ENCODE measurements at regions not wholly inside any gene's neighbourhood (a gene's known extent, or its start where the extent isn't known, plus 50 kb on each side); places are given as distances from the start of the nearest gene placed in this dataset.

DNA sequence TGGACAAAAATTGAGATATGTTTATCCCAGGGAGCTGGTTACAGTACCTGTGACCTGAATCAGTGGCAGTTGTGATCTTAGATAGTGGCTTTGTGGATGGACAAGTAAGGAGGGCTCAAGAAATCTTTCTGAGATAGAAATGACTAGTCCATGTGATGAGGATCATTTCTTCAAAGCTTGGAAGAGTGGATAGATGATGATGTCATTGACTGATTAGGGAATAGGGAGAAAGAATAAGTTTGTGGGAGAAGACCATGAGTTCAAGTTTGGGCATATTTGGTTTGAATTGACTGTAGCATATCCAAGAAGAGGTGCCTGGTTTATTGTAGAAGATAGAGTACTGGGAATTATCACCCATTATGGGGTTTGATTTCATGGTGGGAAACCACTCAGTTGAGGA, 336.7 kb upstream of the PRICKLE1 start:
- DNase-seq, result no peak
- Histone ChIP-seq H3K27ac (no peak overlapping the region), H3K4me1 (replicated peaks in 1 of 2) (no peaks in the 10 kb centered on the region), H3K36me3 (replicated peaks in 1 of 2) (no peaks in the 10 kb centered on the region), H3K9me3 (replicated peaks in 1 of 3) (no peaks in the 10 kb centered on the region), H3K4me3 (no peak overlapping the region), H3K27me3 (no peaks in the 10 kb centered on the region)
- TF ChIP-seq, protein P1, sequence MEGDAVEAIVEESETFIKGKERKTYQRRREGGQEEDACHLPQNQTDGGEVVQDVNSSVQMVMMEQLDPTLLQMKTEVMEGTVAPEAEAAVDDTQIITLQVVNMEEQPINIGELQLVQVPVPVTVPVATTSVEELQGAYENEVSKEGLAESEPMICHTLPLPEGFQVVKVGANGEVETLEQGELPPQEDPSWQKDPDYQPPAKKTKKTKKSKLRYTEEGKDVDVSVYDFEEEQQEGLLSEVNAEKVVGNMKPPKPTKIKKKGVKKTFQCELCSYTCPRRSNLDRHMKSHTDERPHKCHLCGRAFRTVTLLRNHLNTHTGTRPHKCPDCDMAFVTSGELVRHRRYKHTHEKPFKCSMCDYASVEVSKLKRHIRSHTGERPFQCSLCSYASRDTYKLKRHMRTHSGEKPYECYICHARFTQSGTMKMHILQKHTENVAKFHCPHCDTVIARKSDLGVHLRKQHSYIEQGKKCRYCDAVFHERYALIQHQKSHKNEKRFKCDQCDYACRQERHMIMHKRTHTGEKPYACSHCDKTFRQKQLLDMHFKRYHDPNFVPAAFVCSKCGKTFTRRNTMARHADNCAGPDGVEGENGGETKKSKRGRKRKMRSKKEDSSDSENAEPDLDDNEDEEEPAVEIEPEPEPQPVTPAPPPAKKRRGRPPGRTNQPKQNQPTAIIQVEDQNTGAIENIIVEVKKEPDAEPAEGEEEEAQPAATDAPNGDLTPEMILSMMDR (IDR thresholded peaks at IDR 0.05), result no peak
- no peak for TF ChIP-seq POLR2A (IDR thresholded peaks at IDR 0.05)
- intact Hi-C loops (cut with DNase I), result no loop called here

DNA sequence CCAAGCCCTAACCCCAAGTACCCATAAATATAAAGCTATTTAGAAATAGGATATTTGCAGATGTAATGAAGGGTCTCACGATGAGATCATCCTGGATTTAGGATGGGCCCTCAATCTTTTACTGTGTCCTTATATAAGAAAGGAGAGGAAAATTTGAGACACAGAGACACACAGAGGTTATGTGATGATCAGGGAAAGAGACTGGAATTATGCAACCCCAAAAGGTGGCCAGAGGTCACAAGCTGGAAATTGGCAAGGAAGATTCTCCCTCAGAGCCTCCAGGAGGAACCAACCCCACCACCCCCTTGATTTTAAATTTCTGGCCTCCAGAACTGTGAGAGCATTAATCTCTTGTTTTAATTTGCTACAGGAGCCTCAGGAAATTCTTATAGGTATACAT, 334.9 kb upstream of the PRICKLE1 start:
- WGBS, 4 donors, result 54 to 86% (median 66%) methylated on average over 1 of the region's 1 CpG
- Histone ChIP-seq H3K27ac (no peak overlapping the region), H3K9me3 (replicated peaks in 1 of 3) (no peaks in the 10 kb centered on the region), H3K4me3 (no peak overlapping the region), H3K27me3 (no peaks in the 10 kb centered on the region), H3K36me3 (replicated peaks in 1 of 2) (no peaks in the 10 kb centered on the region), H3K4me1 (replicated peaks in 1 of 2) (no peaks in the 10 kb centered on the region)
- DNase-seq, result no peak
- TF ChIP-seq, protein P1 (IDR thresholded peaks at IDR 0.05), result no peak
- TF ChIP-seq POLR2A (IDR thresholded peaks at IDR 0.05), result no peak
- intact Hi-C loops (cut with DNase I), result no loop called here

DNA sequence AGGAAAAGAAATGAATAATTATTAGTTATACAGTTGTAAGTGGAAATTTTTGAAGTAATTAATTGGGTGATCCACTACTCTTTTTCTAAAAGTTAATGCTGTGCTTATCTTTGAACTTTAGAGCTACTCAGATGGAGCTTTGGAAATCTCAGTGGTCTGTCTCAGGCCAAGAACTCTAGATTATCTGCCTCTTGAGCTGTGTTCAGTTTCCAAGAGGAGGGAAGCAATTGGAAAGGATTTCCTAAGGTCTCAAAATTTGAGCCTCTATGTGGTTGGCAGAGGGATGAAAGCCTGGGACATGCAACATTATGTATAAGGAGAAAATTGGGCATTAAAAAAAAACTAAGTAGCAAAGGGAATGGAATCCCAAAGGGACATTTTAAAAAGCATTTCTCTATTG, 334.0 kb upstream of the PRICKLE1 start:
- no peak overlapping the region for H3K27ac ChIP-seq
- H3K9me3 ChIP-seq (replicated peaks in 1 of 3), result no peaks in the 10 kb centered on the region
- TF ChIP-seq POLR2A (IDR thresholded peaks at IDR 0.05), result no peak
- TF ChIP-seq, protein P1 (IDR thresholded peaks at IDR 0.05), result no peak
- intact Hi-C loops (cut with DNase I), result no loop called here
- H3K27me3 ChIP-seq, result no peaks in the 10 kb centered on the region
- DNase-seq, result no peak
- H3K36me3 ChIP-seq (replicated peaks in 1 of 2), result no peaks in the 10 kb centered on the region
- no peaks in the 10 kb centered on the region for H3K4me1 ChIP-seq (replicated peaks in 1 of 2)
- H3K4me3 ChIP-seq, result no peak overlapping the region

DNA sequence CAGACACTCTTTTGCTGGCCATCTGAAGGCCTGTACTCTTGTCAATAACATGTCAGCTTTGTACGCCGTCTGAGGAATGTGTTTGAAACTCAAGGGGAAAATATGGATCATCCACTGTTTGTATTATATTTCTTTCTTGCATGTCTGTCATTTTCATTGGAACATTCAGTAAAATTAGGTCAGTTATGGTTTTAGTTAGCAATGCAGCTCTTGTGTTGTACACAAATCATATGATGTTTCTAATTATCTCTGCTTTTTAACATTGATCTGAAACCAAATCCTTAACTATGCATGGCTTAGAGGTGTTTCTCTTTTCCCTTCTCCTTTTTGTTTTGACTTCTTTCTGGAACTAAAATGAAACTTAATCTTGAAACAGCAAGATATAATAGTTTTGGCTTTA, 333.6 kb upstream of the PRICKLE1 start:
- 68 to 76% (median 71%) methylated on average over 2 of the region's 2 CpGs for WGBS, 4 donors
- intact Hi-C loops (cut with DNase I), result no loop called here
- Histone ChIP-seq H3K4me1 (replicated peaks in 1 of 2) (no peaks in the 10 kb centered on the region), H3K9me3 (replicated peaks in 1 of 3) (no peaks in the 10 kb centered on the region), H3K36me3 (replicated peaks in 1 of 2) (no peaks in the 10 kb centered on the region), H3K4me3 (no peak overlapping the region), H3K27me3 (no peaks in the 10 kb centered on the region), H3K27ac (no peak overlapping the region)
- TF ChIP-seq POLR2A (IDR thresholded peaks at IDR 0.05), result no peak
- TF ChIP-seq, protein P1 (IDR thresholded peaks at IDR 0.05), result no peak
- no peak for DNase-seq

All from adrenal gland (tissue), 9 donors.